ENCODE measurements at regions not wholly inside any gene's neighbourhood (a gene's known extent, or its start where the extent isn't known, plus 50 kb on each side); places are given as distances from the start of the nearest gene placed in this dataset.

GRCh38 chr1:218938259-218938658 lies 235.4 kb upstream of the LYPLAL1 start:
- Histone ChIP-seq H3K27me3 (no peaks in the 10 kb centered on the region), H3K4me1 (peaks cover 0 to 4% (median 0%) of the 10 kb centered on the region in 4 donors), H3K4me3 (no peak overlapping the region), H3K9me3 (peaks cover 0 to 13% (median 4%) of the 10 kb centered on the region in 4 donors), H3K27ac (no peak overlapping the region), H3K36me3 (no peaks in the 10 kb centered on the region)
- WGBS, 2 donors = 0% methylated on average over 1 of the region's 1 CpG
- ATAC-seq (ENCODE audit: low FRiP score in 2 of 2) (no peak), DNase-seq (no peak)
- no peak for TF ChIP-seq POLR2A (IDR thresholded peaks at IDR 0.05)
- no peak for TF ChIP-seq EP300 (IDR thresholded peaks at IDR 0.05)
- TF ChIP-seq POLR2AphosphoS5 (IDR thresholded peaks at IDR 0.05) = no peak
- TF ChIP-seq CTCF (IDR thresholded peaks at IDR 0.05) = no peak

- ATAC-seq (ENCODE audit: low FRiP score in 2 of 2) (no peak), DNase-seq (no peak)
- H3K4me3 ChIP-seq = no peak overlapping the region
- no peaks in the 10 kb centered on the region for H3K36me3 ChIP-seq
- no peaks in the 10 kb centered on the region for H3K27me3 ChIP-seq
- 73 to 82% methylated on average over 3 of the region's 3 CpGs for WGBS, 2 donors
- TF ChIP-seq POLR2A (IDR thresholded peaks at IDR 0.05) (no peak), CTCF (IDR thresholded peaks at IDR 0.05) (no peak), EP300 (IDR thresholded peaks at IDR 0.05) (no peak), POLR2AphosphoS5 (IDR thresholded peaks at IDR 0.05) (no peak)
- H3K27ac ChIP-seq = no peak overlapping the region
- H3K9me3 ChIP-seq = peaks cover 0 to 13% (median 4%) of the 10 kb centered on the region in 4 donors
- H3K4me1 ChIP-seq = peaks cover 0 to 4% (median 0%) of the 10 kb centered on the region in 4 donors
Observed at GRCh38 chr1:218939095-218939494, 234.6 kb upstream of the LYPLAL1 start.

GRCh38 chr1:218942431-218942830 lies 231.2 kb upstream of the LYPLAL1 start:
- H3K27me3 ChIP-seq = no peaks in the 10 kb centered on the region
- whole genome bisulfite sequencing, 2 donors = 52 to 57% methylated on average over 5 of the region's 5 CpGs
- peaks cover 0 to 4% (median 0%) of the 10 kb centered on the region in 4 donors for H3K4me1 ChIP-seq
- DNase-seq (no peak), ATAC-seq (ENCODE audit: low FRiP score in 2 of 2) (no peak)
- H3K27ac ChIP-seq = peak overlapping the region in 3 of 4 donors; percentile 19 to 74 (median 62)
- no peaks in the 10 kb centered on the region for H3K36me3 ChIP-seq
- peaks cover 0 to 7% (median 0%) of the 10 kb centered on the region in 4 donors for H3K9me3 ChIP-seq
- no peak for TF ChIP-seq CTCF (IDR thresholded peaks at IDR 0.05)
- peak in 1 of 2 donors; percentile 45 for TF ChIP-seq POLR2AphosphoS5 (IDR thresholded peaks at IDR 0.05)
- peak in 1 of 4 donors; percentile 32 for TF ChIP-seq EP300 (IDR thresholded peaks at IDR 0.05)
- H3K4me3 ChIP-seq = no peak overlapping the region

GRCh38 chr1:218943371-218943770 lies 230.3 kb upstream of the LYPLAL1 start:
- 89% methylated on average over 2 of the region's 2 CpGs for WGBS, 2 donors
- H3K36me3 ChIP-seq = no peaks in the 10 kb centered on the region
- H3K27me3 ChIP-seq = no peaks in the 10 kb centered on the region
- DNase-seq (no peak), ATAC-seq (ENCODE audit: low FRiP score in 2 of 2) (no peak)
- H3K4me1 ChIP-seq = peaks cover 0 to 4% (median 0%) of the 10 kb centered on the region in 4 donors
- peaks cover 0 to 7% (median 0%) of the 10 kb centered on the region in 4 donors for H3K9me3 ChIP-seq
- H3K4me3 ChIP-seq = no peak overlapping the region
- peak overlapping the region in 3 of 4 donors; percentile 19 to 74 (median 62) for H3K27ac ChIP-seq
- no peak for TF ChIP-seq POLR2A (IDR thresholded peaks at IDR 0.05)
- no peak for TF ChIP-seq CTCF (IDR thresholded peaks at IDR 0.05)
- TF ChIP-seq EP300 (IDR thresholded peaks at IDR 0.05) = no peak
- TF ChIP-seq POLR2AphosphoS5 (IDR thresholded peaks at IDR 0.05) = no peak

- WGBS, 2 donors = 80 to 94% methylated on average over 1 of the region's 1 CpG
- Histone ChIP-seq H3K36me3 (no peaks in the 10 kb centered on the region), H3K4me3 (no peak overlapping the region), H3K9me3 (peaks cover 0 to 6% (median 0%) of the 10 kb centered on the region in 4 donors), H3K27me3 (no peaks in the 10 kb centered on the region), H3K4me1 (peaks cover 0 to 4% (median 0%) of the 10 kb centered on the region in 4 donors), H3K27ac (no peak overlapping the region)
- TF ChIP-seq CTCF (IDR thresholded peaks at IDR 0.05) = no peak
- no peak for TF ChIP-seq EP300 (IDR thresholded peaks at IDR 0.05)
- TF ChIP-seq POLR2AphosphoS5 (IDR thresholded peaks at IDR 0.05) = no peak
- TF ChIP-seq POLR2A (IDR thresholded peaks at IDR 0.05) = no peak
- ATAC-seq (ENCODE audit: low FRiP score in 2 of 2) (no peak), DNase-seq (no peak)
Observed at GRCh38 chr1:218945050-218945449, 228.6 kb upstream of the LYPLAL1 start.

Measured in upper lobe of left lung (tissue), 6 donors.